Fibroblast of lung (primary cell): ENCODE measurements at regions not wholly inside any gene's neighbourhood (a gene's known extent, or its start where the extent isn't known, plus 50 kb on each side); places are given as distances from the start of the nearest gene placed in this dataset.

Experiments
- EZH2 ChIP-seq: IDR thresholded peaks from 2 replicates; pipeline ENCODE4 v1.5.1; 2012; ENCODE audit warnings: low read length, control low read depth, mild to moderate bottlenecking; ENCODE audit errors: missing control alignments
- TF ChIP-seq, protein P1 (sequence below), 2 donors: IDR thresholded peaks in 1 of 2; conservative IDR thresholded peaks in 1 of 2; 1 replicate in 1 of 2; 2 replicates in 1 of 2; pipeline ENCODE4 v1.5.1; 2011 to 2012; ENCODE audit warnings: low read length in 2 of 2, control low read depth in 1 of 2, inconsistent platforms in 1 of 2, low read depth in 1 of 2, mild to moderate bottlenecking in 1 of 2

GRCh38 chr7:131767591-131767990 lies 211.2 kb upstream of the PODXL start:
- TF ChIP-seq, protein P1, sequence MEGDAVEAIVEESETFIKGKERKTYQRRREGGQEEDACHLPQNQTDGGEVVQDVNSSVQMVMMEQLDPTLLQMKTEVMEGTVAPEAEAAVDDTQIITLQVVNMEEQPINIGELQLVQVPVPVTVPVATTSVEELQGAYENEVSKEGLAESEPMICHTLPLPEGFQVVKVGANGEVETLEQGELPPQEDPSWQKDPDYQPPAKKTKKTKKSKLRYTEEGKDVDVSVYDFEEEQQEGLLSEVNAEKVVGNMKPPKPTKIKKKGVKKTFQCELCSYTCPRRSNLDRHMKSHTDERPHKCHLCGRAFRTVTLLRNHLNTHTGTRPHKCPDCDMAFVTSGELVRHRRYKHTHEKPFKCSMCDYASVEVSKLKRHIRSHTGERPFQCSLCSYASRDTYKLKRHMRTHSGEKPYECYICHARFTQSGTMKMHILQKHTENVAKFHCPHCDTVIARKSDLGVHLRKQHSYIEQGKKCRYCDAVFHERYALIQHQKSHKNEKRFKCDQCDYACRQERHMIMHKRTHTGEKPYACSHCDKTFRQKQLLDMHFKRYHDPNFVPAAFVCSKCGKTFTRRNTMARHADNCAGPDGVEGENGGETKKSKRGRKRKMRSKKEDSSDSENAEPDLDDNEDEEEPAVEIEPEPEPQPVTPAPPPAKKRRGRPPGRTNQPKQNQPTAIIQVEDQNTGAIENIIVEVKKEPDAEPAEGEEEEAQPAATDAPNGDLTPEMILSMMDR (conservative IDR thresholded peaks at IDR 0.05 in 1 of 2, IDR thresholded peaks at IDR 0.05 in 1 of 2; ENCODE audit: low read depth in 1 of 2, low read length in 2 of 2): no peak
- TF ChIP-seq EZH2: no peak
